ENCODE measurements at regions not wholly inside any gene's neighbourhood (a gene's known extent, or its start where the extent isn't known, plus 50 kb on each side); places are given as distances from the start of the nearest gene placed in this dataset.

DNA sequence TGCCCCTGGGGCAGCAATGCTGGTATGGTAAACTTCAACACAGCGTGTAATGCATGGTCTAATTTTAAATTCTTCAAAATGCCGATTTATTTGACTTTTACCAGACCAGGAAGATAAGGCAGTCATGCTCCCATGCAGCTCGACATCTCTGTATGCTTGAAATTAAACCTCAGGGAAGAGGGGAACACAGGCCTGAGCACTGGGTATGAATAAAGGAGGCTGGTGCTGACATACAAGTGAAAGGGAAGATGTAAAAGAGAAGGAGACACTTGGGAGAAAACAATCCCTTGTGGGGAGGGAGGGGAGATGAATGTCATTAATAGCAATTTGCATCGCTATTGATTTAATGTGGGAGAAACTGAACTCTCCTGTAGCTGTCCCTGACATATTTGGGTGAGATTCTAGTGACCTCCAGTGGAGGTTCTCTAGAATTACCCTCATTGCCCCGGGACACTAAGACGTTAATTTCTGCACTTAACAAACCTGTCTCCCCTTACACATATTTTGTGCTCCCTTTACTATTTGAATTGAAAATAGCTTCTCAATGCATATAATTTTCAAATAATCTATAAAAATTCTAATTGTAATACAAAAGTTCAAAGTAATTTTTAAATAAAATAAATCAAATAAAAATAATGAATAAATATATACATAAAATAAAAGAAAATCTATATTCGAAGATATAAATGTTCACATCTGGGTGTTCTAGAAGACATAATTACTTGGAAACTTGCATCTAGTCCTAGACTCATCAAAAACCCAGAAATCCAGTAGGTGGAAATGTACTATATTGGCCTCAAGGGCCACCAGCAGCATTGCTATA lies 283.1 kb downstream of the LMX1A start:
- DNase-seq: no peak

DNA sequence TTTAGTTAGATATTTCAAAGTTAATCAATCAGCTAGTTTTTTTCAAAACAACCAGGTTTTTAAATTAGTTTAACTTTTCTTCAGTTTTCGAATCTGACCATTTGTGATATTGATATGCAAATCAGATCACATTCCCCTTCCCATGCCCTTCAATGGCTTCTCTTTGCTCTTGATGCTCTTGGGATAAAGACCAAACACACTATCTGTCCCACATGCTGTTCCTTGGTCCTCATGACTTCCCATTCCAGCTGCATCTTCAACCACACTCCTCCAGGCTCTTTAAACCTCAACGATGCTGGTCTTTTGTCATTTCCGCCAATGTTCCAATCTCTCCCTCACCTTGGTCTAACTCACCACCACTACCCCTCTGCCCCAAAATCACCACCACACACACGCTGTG lies 285.8 kb downstream of the LMX1A start:
- DNase-seq: no peak

DNA sequence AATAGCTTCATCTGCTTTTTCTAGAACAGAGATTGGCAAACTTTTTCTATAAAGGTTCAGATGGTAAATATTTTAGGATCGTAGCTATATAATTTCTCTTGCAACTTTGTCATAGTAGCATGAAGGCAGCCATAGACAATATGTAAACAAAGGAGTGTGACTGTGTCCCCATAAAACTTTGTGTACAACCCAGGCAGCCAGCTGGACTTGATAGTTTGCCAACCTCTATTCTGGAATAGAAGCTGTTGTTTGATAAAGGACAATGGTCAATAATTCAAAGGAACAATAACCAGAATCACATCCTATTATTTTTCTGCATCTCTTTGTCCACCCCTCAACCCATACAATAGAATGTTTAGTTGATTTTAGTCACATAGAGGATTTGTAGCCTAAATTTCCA lies 286.7 kb downstream of the LMX1A start:
- no peak for DNase-seq

DNA sequence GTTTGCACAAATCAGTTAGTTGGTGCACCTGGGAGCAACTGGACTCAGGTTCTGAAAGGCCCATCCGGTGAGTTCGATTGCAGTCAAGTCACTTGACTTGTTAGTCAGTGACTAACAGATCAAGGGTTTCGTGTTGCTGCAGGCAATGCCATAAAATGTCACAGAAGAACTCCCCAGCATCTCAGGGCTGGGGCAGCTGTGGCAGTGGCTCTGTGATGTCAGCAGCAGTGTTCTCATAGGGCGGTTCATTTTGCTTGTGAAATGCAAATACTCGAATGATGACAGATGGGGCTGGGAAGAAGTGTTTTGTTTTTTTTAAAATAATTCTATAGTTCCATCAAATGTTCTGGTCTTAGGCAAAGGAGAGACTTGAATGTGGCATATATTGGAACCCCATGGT lies 287.8 kb downstream of the LMX1A start:
- no peak for DNase-seq

DNA sequence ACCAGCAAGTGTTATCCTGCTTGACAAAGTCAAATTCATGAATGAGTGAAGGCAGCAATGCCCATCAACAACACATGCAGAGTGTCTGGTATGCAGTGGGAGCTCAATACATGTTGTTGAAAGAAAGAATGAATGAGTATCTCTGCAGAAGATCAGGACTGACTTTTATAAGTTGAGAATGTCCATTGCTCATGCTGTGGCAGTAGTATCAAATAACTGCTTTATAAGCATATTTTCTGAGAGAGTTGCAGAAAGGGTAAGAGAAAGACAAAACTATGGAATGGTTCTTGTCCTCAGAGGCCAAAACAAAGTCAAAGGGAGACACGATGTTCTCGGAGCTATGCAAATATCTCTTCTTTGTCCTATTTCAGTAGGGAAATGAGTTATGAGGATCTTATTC lies 288.7 kb downstream of the LMX1A start:
- DNase-seq: no peak

DNA sequence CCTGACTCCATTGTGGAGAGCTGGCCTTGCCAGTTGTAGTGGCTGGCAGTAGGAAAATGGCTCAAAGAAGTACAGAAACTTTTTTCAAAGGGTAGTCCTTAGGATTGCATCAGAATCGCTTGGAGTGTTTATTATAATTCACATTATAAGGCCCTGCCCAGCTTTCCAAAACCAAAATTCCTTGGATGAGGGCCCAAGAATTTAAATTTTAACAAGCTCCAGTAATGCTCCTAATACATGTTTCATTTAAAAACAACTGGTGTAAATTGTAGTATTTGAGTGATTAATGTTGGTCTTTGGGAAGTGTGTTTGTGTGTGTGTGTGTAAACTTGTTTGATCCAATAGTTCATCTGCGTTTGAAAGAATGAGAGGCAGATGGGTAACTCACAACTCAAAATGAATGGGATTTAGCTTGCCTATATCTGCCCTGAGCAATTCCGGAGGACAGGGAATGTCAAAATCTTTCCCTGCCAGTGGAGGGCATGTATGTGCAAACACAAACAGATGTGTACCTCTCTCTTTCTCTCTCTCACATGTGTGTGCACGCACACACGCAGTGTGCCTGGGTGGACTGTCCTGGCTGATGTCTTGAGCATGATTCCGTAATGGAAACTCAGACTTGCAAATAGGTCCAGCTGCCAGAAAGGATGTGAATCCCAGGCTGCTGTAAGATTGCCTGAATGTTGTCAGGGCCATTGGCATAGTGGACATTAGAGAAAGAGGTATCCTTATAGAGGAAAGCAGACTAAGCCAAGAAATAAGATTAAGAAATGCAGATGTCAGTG lies 293.1 kb downstream of the LMX1A start:
- DNase-seq: no peak

DNA sequence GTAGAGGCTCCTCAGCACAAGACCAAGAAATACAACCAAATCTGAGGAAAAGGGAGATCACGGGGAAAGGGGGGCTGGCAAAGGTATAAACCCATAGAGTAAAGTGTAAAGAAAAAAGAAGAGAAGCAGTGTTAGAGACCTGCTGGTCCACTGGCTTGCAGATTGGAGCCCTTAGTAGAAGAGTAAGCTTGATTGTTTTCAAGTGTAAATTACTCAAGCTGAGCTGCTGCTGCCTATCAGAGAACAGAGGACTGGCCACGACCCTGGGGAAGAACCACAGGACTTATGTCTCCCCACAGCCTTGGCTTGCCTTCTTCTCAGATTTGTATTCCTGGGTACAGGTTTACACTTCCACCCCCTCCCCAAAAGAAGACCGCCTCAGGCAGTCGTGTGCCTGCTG lies 294.2 kb downstream of the LMX1A start:
- no peak for DNase-seq

DNA sequence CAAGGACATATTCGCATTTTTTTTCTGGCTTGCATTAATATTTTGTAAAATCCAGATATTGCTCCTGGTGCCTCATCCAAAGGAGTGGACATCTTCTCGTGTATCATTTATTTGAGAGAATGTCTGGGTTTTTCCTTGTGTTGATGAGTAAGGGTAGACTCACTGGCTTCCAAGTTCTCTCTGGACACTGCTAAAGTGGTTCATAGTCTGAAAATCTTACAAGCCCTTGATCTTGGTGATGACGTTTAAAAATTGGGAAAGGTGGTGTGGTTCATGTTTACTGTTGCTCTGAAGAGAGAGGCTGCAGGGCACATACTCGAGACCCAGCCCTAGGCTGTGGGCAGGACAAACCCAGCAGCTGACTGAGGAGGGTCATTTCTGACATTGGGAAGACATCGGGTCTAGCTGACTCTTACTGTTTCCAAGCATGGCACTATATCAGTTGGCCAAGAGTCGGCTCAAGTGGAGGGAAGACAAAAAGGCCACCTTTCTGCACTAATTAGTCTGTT lies 296.2 kb downstream of the LMX1A start:
- no peak for DNase-seq

DNA sequence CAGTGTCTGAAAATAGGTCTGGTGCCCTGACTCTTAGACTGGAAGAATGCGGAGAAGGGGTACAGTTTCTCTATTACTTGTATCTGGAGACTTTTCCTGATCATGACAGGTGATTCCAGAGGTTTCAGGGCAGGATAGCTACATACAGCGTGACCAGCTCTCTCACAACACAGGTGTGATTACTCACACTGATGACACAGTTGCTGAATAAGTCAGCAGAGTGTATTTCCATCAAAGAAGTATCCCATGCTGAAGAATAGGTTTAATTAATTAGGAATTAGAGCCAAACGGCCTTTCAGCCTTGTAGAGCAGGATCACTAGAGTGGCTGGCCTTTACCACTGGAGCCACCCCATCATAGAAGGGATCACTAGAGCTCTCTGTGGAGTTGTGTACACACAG lies 298.6 kb downstream of the LMX1A start:
- no peak for DNase-seq

DNA sequence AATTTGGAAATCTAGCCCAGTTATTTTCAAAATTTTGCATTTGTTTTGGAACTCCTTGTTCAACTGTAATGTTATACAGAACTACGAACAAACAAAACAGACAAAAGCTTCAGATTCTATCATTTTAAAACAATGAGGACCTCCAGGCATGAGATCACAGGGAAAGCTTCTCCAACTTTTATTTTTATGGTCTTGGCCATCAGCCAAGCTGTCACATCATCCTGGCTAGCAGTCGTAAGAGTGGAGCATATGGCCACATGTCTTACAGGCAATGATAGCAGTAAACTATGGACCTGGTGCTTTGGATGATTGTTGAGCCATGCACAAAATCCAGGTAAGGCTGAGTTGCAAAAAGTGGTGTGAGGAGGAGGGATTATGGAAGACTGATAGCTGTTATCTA lies 299.6 kb downstream of the LMX1A start:
- no peak for DNase-seq

DNA sequence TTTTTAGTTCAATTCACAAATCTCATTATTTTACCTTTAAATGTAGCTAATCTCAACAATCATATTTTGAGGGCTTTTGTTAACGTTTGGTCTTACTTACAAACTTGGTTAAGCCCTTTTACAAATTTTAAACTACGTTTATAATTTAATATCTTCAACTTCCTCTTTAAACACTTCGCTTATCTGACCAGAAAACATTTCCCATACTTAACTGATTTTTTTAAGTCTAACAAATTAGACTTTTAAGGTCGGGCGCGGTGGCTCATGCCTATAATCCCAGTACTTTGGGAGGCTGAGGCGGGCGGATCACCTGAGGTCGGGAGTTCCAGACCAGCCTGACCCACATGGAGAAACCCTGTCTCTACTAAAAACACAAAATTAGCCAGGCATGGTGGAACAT lies 300.9 kb downstream of the LMX1A start:
- no peak for DNase-seq

DNA sequence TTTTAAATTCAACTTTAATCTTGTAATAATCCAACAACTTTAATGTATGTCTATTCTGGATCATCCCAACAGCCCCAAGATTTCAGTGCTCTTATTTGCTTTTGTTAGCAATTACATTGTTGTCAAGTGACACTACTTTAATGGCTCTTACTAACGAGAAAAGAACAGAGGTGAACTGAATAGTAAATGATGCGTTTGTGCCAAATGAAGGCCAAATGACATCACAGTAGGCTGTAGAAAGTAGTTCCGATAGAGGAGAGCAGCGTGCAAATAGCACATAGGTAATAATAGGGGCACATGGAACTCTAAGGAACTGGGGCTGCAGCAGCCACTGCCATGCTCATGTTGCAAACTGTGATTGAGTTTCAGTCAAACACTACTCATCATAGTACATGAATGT lies 301.9 kb downstream of the LMX1A start:
- no peak for DNase-seq

DNA sequence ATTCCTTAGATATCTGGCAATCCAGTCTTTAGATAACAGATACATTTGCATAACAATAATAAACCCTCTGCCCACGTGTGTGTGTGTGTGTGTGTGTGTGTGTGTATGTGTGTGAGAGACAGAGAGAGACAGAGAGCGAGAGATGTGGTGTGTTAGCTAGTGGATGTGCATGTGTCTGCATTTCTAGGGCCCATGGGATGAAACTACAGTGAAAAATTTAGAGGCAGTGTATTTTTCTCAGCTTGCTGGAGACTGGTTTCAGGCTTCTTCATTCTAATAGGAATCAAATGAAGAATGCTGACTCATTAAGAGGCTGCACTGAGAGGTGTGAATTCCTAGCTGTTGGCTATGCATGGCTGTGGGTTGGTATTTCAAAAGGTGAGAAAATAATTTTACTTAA lies 303.2 kb downstream of the LMX1A start:
- no peak for DNase-seq

DNA sequence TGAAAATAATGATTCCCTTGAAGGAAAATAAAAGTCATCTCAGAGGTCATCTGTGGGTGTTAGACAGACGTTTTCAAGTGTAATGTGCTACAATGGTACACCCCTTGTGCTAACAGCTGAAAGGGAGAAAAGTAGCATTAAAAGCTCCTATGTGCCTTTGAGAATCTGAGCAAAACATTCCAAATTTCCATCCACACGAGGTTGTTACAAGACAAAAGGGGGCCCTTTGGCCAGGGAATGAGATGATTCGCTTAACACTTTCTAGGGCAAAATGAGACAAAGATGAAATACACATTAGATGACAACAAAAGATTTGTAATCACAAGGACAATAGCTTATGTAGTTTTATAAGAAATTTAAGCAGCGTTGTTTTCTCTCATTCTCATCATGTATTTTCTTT lies 303.6 kb downstream of the LMX1A start:
- no peak for DNase-seq

DNA sequence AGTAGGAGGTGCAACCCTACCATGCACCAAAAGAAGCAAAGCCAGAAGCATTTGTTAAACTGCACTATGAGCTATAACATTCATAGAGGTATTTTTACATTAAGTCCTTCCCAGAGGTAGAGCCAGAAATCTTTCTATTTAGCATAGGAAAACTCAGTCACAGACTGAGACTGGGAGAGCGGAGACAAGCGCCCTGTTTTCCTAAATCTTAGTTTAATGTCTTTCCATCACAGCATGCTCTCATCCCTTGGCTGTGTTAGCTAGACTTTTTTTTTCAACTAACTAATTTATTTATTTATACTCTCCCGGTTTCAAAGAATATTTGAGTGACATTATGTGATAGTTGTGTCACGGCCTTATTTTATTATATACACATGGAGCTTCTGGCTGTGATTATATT lies 304.1 kb downstream of the LMX1A start:
- no peak for DNase-seq

DNA sequence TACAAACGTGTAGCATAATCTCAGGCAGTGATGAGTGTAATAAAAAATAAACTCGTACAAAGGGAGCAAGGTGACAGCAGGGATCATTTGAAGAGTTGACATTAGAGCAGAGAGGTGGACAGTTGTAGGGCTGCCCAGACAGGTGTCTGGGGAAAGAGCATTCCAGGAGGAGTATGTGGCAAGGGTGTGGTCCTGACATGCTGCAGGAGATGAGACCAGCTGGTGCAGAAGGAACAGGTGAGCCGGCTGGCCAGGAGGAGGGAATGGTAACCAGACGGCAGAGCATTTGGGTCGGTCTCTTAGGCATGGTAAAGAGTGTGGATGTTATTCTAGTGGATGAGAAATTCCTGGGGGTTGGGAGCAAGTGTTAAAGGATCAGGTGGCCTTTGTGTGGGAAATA lies 306.3 kb downstream of the LMX1A start:
- no peak for DNase-seq

DNA sequence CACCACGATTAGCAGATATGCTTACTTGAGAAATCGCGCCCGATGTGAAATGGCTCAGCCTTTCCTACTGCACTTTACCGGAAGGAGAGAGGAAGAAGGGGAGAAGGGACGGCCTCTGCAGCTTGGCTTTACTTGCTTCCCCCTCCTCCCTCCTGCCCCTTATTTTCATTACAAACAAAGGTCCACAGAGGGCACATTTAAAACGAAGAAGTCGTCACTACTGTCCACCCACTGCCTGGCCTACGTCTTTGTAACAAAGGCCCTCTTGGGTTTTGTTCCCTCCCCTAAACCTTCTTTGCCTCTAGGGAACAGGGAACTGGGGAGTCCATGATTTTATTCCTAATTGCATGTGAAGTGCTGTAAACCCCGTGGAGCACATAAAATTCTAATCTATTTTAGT lies 308.5 kb downstream of the LMX1A start:
- no peak for DNase-seq

DNA sequence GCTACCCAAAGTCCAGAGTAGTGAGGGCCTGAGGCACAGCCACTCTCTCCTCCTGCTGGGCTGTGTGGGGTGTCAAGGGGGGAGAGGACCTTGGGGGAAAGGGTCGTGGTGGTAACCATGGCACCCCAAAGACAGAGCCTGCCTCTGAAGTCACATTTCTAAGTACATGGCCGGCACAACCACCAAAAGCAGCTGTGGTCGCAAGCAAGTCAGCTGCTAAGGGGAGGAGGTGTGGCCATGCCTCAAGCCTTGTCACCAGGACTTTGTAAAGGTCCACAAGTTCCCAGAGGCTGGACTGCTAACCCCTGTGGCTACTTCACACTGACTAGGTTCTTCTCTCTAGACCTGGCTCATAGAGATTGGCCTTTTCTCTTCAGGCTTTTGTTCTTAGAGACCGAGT lies 310.6 kb downstream of the LMX1A start:
- no peak for DNase-seq

DNA sequence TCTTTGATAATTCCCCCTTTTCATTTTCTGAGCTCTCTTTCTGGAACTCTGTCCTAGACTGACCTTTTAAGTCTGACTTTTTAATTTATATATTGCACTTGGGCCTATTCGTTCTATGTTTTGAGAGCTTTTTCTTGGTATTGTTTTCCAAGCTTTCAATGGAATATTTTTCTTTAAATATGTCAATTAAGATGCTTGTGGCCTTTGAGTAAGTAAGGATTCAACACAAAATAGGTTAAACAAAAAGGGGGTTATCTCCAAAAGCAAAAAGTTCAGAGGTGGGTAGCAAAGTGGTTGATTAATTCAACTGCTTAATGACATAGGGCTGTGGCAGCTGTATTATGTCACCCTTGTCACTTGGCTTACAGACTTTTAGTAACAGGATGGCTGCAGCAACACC lies 315.9 kb downstream of the LMX1A start:
- no peak for DNase-seq

DNA sequence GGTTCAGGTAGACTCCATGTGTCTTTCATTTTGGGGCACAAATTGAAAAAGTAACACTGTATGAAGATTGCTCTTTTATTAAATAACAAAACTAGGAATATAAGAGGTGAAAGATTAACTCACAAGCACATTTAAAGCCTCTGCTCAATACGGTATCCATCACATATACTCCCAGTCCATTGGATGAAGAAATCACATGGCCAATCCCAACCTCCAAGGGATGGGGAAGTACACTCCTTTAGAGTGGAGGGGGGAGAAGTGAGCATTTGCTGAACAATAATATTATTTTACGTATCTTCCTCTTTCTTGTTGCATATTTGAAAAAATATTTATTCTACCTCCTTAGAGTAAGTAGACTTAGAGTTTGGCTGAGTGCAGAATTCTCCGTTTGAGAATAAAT lies 316.5 kb downstream of the LMX1A start:
- no peak for DNase-seq

DNA sequence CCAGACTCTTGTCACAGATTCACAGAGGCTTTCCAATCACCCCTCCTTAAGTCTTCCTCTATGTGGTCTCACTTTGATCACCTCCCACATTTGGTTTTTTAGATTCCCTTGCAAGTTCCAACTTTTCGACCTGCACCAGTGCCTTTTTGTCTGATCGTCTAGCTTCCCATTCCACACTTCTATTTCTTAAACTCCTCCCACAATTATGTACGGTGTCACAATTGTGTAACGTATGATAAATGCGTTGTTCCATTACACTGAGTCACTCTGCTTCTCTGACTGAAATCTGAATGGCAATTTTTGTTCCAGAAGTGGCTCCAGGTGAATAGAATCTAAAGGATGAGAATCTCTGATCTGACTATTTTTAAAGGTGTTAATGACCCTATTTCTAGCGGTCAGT lies 320.1 kb downstream of the LMX1A start:
- DNase-seq: no peak

DNA sequence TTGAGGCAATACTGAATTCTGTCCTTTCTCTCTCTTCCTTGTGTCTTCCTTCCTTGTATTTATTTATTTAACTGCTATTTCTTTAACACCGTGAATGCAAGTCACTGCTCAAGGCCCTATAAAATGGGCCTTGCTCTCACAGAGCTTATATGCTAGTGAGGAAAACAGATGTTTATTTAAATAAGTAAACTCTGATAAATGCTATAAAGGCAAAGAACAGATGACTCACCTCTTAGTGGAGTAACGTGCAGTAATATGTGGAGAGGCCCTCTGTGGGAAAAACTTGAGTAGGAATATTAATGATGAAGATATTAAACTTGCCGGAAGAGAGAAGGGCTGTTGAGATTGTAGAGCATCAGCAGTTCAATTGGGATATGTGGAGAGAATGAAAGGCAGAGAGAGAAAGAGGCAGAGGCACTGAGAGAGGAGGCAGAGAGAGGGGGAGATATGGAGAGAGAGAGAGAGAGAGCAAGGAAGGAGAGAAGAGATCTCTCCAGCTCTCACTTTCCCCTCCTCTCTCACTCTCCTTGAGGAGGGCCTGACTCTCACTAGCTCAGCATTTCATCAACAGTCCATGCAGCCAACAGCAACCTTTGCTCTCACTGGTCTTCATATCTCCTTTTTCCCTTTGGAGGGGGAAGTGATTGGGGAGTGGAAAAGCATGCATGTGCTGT lies 322.2 kb downstream of the LMX1A start:
- no peak for DNase-seq

DNA sequence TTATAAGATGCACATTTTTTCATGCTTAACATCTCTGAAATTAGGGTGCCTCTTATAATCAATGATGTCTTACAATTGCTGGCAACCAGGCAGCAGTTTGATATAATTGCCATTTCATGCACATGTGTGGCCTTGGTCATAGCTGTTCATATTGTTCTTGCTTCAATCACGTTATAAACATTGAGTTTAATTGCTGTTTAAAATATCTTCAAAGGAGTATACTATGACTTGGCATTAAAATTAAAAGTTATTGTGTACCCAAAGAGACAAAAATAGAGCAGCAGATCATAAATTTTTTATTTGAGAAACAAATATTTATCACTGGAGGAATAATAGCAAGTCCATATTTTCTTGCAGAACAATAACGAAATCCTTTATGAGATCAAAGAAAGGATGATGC lies 325.5 kb downstream of the LMX1A start:
- DNase-seq: no peak

DNA sequence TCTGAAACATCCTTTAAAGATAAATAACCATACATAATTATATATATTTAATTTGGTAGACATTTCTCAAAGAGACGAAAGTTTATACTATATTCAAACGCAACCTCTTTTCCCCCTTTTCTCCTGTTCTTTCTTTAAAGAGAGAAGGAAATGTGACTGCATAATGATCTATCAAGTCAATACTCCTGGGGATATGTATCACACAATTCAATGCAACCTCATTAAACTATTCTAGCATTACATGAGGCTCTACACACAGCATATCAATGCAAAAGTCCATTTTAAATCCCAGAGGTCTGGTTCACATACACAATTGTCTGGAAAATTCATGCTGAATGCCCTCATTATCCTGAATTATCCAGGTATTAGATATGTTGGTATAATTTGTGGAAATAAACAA lies 330.7 kb downstream of the LMX1A start:
- no peak for DNase-seq

All from GDM1 (cell line).